Keratinocyte (primary cell): ENCODE measurements at regions not wholly inside any gene's neighbourhood (a gene's known extent, or its start where the extent isn't known, plus 50 kb on each side); places are given as distances from the start of the nearest gene placed in this dataset.

Source experiments
- DNase-seq: peaks from one replicate; pipeline ENCODE4 v3.0.0-alpha.2; 2011; ENCODE audit warnings: low read depth, missing footprints, low spot score
- FAIRE-seq: peaks from 2 replicates; lab custom pipeline; 2011; peaks lifted over from hg19 to GRCh38; lab: Jason Lieb, UNC
- H2AFZ ChIP-seq: 2 replicates; pipeline ENCODE4 v1.6.0; 2012; ENCODE audit warnings: low read length, control low read depth, inconsistent platforms; ENCODE audit not compliant: control insufficient read depth
- H3K27ac ChIP-seq: 2 replicates; pipeline ENCODE4 v1.5.1; 2011; ENCODE audit warnings: low read length; ENCODE audit not compliant: control insufficient read depth, insufficient read depth
- H3K27me3 ChIP-seq: 3 replicates; pipeline ENCODE4 v1.6.0; 2011; ENCODE audit warnings: low read length; ENCODE audit not compliant: control insufficient read depth, insufficient read depth; ENCODE audit errors: extremely low read depth
- H3K36me3 ChIP-seq, 2 experiments: 2 replicates in 1 of 2; 3 replicates in 1 of 2; pipeline ENCODE4 v1.5.1; 2011; ENCODE audit warnings: low read length in 2 of 2, mild to moderate bottlenecking in 1 of 2; ENCODE audit not compliant: control insufficient read depth in 2 of 2, insufficient read depth in 2 of 2; ENCODE audit errors: extremely low read depth in 1 of 2
- H3K4me1 ChIP-seq: 3 replicates; pipeline ENCODE4 v1.5.1; 2011; ENCODE audit warnings: low read length; ENCODE audit not compliant: control insufficient read depth, insufficient read depth; ENCODE audit errors: extremely low read depth
- H3K4me2 ChIP-seq: 3 replicates; pipeline ENCODE4 v1.6.0; 2011; ENCODE audit warnings: low read depth, low read length; ENCODE audit not compliant: control insufficient read depth, insufficient read depth; ENCODE audit errors: extremely low read depth
- H3K4me3 ChIP-seq, 3 experiments: fragments of 200-600 bp in 1 of 3; sonication (generic) in 1 of 3; 2 replicates in 2 of 3; 3 replicates in 1 of 3; pipeline ENCODE4 v1.5.1; 2011 to 2016; ENCODE audit warnings: low read length in 3 of 3, mild to moderate bottlenecking in 3 of 3, control low read depth in 2 of 3, inconsistent platforms in 1 of 3, low read depth in 1 of 3, mixed read lengths in 1 of 3, mixed run types in 1 of 3, moderate library complexity in 1 of 3; ENCODE audit not compliant: control insufficient read depth in 2 of 3, insufficient read depth in 2 of 3; ENCODE audit errors: extremely low read depth in 1 of 3
- H3K79me2 ChIP-seq: 2 replicates; pipeline ENCODE4 v1.6.0; 2012; ENCODE audit warnings: low read length; ENCODE audit not compliant: control insufficient read depth, insufficient read depth
- H3K9ac ChIP-seq: 3 replicates; pipeline ENCODE4 v1.6.0; 2011; ENCODE audit warnings: low read length; ENCODE audit not compliant: control insufficient read depth, insufficient read depth; ENCODE audit errors: extremely low read depth
- H3K9me1 ChIP-seq: 3 replicates; pipeline ENCODE4 v1.6.0; 2011; ENCODE audit warnings: low read length; ENCODE audit not compliant: control insufficient read depth, insufficient read depth; ENCODE audit errors: extremely low read depth
- H3K9me3 ChIP-seq: 2 replicates; pipeline ENCODE4 v1.5.1; 2012; ENCODE audit warnings: low read depth, low read length; ENCODE audit not compliant: control insufficient read depth
- H4K20me1 ChIP-seq: 3 replicates; pipeline ENCODE4 v1.6.0; 2011; ENCODE audit warnings: low read length; ENCODE audit not compliant: control insufficient read depth, insufficient read depth; ENCODE audit errors: extremely low read depth
- EZH2 ChIP-seq: IDR thresholded peaks from one replicate; pipeline ENCODE4 v1.6.1; 2012; ENCODE audit warnings: inconsistent platforms, mild to moderate bottlenecking, low read length, moderate library complexity
- dilution Hi-C: fragments of 300-500 bp; cut with MboI; formaldehyde crosslinking; loops from one replicate; pipeline ENCODE4 v1.7.0; 2020; ENCODE audit warnings: low sequenced_read_pairs; ENCODE audit not compliant: extremely low pct_ligation_motif_present
- TF ChIP-seq, protein P1 (sequence below), 3 experiments: IDR thresholded peaks in 1 of 3; conservative IDR thresholded peaks in 1 of 3; optimal IDR thresholded peaks in 1 of 3; 2 replicates in 2 of 3; 3 replicates in 1 of 3; pipeline versions ENCODE3 to v1.5.1; 2011; ENCODE audit warnings: low read length in 3 of 3, mild to moderate bottlenecking in 3 of 3, moderate library complexity in 2 of 3, control low read depth in 1 of 3, inconsistent platforms in 1 of 3; ENCODE audit not compliant: insufficient read depth in 2 of 3; ENCODE audit errors: extremely low read depth in 1 of 3

GRCh38 chr18:68041327-68041726, 524.8 kb upstream of the DSEL start:
- dilution Hi-C loops = no loop called here
- Histone ChIP-seq H3K4me1 (no peaks in the 10 kb centered on the region), H3K27ac (no peak overlapping the region), H3K4me3 (no peak overlapping the region), H3K79me2 (no peaks in the 10 kb centered on the region), H3K9me3 (no peaks in the 10 kb centered on the region), H4K20me1 (no peaks in the 10 kb centered on the region), H3K36me3 (no peaks in the 10 kb centered on the region), H3K9me1 (no peaks in the 10 kb centered on the region), H3K27me3 (no peaks in the 10 kb centered on the region), H3K9ac (no peak overlapping the region), H2AFZ (no peak overlapping the region), H3K4me2 (no peak overlapping the region)
- TF ChIP-seq, protein P1, sequence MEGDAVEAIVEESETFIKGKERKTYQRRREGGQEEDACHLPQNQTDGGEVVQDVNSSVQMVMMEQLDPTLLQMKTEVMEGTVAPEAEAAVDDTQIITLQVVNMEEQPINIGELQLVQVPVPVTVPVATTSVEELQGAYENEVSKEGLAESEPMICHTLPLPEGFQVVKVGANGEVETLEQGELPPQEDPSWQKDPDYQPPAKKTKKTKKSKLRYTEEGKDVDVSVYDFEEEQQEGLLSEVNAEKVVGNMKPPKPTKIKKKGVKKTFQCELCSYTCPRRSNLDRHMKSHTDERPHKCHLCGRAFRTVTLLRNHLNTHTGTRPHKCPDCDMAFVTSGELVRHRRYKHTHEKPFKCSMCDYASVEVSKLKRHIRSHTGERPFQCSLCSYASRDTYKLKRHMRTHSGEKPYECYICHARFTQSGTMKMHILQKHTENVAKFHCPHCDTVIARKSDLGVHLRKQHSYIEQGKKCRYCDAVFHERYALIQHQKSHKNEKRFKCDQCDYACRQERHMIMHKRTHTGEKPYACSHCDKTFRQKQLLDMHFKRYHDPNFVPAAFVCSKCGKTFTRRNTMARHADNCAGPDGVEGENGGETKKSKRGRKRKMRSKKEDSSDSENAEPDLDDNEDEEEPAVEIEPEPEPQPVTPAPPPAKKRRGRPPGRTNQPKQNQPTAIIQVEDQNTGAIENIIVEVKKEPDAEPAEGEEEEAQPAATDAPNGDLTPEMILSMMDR (optimal IDR thresholded peaks at IDR 0.05 in 1 of 3, IDR thresholded peaks at IDR 0.05 in 1 of 3, conservative IDR thresholded peaks at IDR 0.05 in 1 of 3; ENCODE audit: extremely low read depth in 1 of 3, insufficient read depth in 2 of 3, low read length in 3 of 3) = no peak
- no peak for TF ChIP-seq EZH2
- no peak for FAIRE-seq
- no peak for DNase-seq

GRCh38 chr18:68040198-68040597, 523.7 kb upstream of the DSEL start:
- no peaks in the 10 kb centered on the region for H3K4me1 ChIP-seq
- H3K4me2 ChIP-seq = no peak overlapping the region
- H3K36me3 ChIP-seq = no peaks in the 10 kb centered on the region
- no peak overlapping the region for H2AFZ ChIP-seq
- no peaks in the 10 kb centered on the region for H3K9me1 ChIP-seq
- H4K20me1 ChIP-seq = no peaks in the 10 kb centered on the region
- no peaks in the 10 kb centered on the region for H3K27me3 ChIP-seq
- H3K9ac ChIP-seq = no peak overlapping the region
- no peak overlapping the region for H3K4me3 ChIP-seq
- TF ChIP-seq EZH2 = no peak
- H3K79me2 ChIP-seq = no peaks in the 10 kb centered on the region
- dilution Hi-C loops = no loop called here
- H3K9me3 ChIP-seq = no peaks in the 10 kb centered on the region
- DNase-seq (no peak), FAIRE-seq (no peak)
- no peak overlapping the region for H3K27ac ChIP-seq

GRCh38 chr18:68035774-68036522, 519.4 kb upstream of the DSEL start:
- no peak for TF ChIP-seq EZH2
- TF ChIP-seq, protein P1 (optimal IDR thresholded peaks at IDR 0.05 in 1 of 3, IDR thresholded peaks at IDR 0.05 in 1 of 3, conservative IDR thresholded peaks at IDR 0.05 in 1 of 3; ENCODE audit: extremely low read depth in 1 of 3, insufficient read depth in 2 of 3, low read length in 3 of 3) = no peak
- Histone ChIP-seq H3K4me1 (peaks cover 8% of the 10 kb centered on the region), H3K27ac (no peak overlapping the region), H3K4me2 (no peak overlapping the region), H3K36me3 (no peaks in the 10 kb centered on the region), H3K79me2 (no peaks in the 10 kb centered on the region), H3K27me3 (no peaks in the 10 kb centered on the region), H3K9me3 (no peaks in the 10 kb centered on the region), H3K9ac (no peak overlapping the region), H4K20me1 (no peaks in the 10 kb centered on the region), H3K4me3 (no peak overlapping the region), H3K9me1 (no peaks in the 10 kb centered on the region), H2AFZ (no peak overlapping the region)
- no peak for DNase-seq
- dilution Hi-C loops = no loop called here
- FAIRE-seq = no peak
